ENCODE measurements at regions not wholly inside any gene's neighbourhood (a gene's known extent, or its start where the extent isn't known, plus 50 kb on each side); places are given as distances from the start of the nearest gene placed in this dataset.
"Not testable (repeated sequence)": the region's sequence is repeated elsewhere in the genome, so short reads cannot be mapped to it uniquely, and the experiment has no call there.

- intact Hi-C loops (cut with DNase I; ENCODE audit: low total_unique reads) = no loop called here
- Histone ChIP-seq H3K4me3 (no peak overlapping the region), H3K27ac (no peak overlapping the region), H3K36me3 (no peaks in the 10 kb centered on the region), H3K9me3 (no peaks in the 10 kb centered on the region), H3K27me3 (no peaks in the 10 kb centered on the region), H3K4me1 (no peaks in the 10 kb centered on the region)
- DNase-seq = no peak
- TF ChIP-seq, protein P1, sequence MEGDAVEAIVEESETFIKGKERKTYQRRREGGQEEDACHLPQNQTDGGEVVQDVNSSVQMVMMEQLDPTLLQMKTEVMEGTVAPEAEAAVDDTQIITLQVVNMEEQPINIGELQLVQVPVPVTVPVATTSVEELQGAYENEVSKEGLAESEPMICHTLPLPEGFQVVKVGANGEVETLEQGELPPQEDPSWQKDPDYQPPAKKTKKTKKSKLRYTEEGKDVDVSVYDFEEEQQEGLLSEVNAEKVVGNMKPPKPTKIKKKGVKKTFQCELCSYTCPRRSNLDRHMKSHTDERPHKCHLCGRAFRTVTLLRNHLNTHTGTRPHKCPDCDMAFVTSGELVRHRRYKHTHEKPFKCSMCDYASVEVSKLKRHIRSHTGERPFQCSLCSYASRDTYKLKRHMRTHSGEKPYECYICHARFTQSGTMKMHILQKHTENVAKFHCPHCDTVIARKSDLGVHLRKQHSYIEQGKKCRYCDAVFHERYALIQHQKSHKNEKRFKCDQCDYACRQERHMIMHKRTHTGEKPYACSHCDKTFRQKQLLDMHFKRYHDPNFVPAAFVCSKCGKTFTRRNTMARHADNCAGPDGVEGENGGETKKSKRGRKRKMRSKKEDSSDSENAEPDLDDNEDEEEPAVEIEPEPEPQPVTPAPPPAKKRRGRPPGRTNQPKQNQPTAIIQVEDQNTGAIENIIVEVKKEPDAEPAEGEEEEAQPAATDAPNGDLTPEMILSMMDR (IDR thresholded peaks at IDR 0.05) = no peak
- TF ChIP-seq POLR2A (IDR thresholded peaks at IDR 0.05) = no peak
Measured at GRCh38 chr12:131245564-131246355, 292.1 kb downstream of the ADGRD1 start.

- H3K4me1 ChIP-seq; DNase-seq; H3K9me3 ChIP-seq; intact Hi-C loops (cut with DNase I; ENCODE audit: low total_unique reads); H3K4me3 ChIP-seq; H3K36me3 ChIP-seq; H3K27me3 ChIP-seq; H3K27ac ChIP-seq: not testable (repeated sequence)
Measured at GRCh38 chr12:131247026-131247725, 293.5 kb downstream of the ADGRD1 start.

DNA sequence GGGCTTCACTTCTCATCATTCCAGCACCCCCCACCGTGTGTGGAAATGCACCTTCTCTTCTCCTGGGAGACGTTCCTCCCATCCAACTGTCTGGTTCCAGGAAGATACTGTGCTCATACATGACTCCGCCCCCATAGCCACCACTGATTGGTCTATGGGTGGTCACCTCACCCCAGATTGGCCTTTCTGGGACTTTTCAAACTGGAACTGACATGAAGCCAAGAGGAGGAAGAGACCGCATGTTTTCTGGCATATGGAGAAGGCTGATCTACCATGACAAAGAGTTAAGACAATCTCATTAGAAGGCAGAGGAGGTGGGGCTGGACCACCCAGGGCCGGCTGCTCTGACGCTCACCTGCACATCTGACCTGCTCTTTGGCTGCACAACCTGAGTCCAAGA lies 294.2 kb downstream of the ADGRD1 start:
- H3K27ac ChIP-seq; H3K4me3 ChIP-seq; intact Hi-C loops (cut with DNase I; ENCODE audit: low total_unique reads); H3K9me3 ChIP-seq; H3K4me1 ChIP-seq; H3K27me3 ChIP-seq; H3K36me3 ChIP-seq; DNase-seq: not testable (repeated sequence)

- H3K4me1 ChIP-seq = no peaks in the 10 kb centered on the region
- TF ChIP-seq, protein P1 (IDR thresholded peaks at IDR 0.05) = no peak
- H3K27ac ChIP-seq = peak overlapping the region in 1 of 2 donors; percentile 21
- intact Hi-C loops (cut with DNase I; ENCODE audit: low total_unique reads) = no loop called here
- H3K27me3 ChIP-seq = no peaks in the 10 kb centered on the region
- DNase-seq = no peak
- H3K36me3 ChIP-seq = no peaks in the 10 kb centered on the region
- no peak overlapping the region for H3K4me3 ChIP-seq
- H3K9me3 ChIP-seq = no peaks in the 10 kb centered on the region
Measured at GRCh38 chr12:131249246-131250027, 295.7 kb downstream of the ADGRD1 start.

DNA sequence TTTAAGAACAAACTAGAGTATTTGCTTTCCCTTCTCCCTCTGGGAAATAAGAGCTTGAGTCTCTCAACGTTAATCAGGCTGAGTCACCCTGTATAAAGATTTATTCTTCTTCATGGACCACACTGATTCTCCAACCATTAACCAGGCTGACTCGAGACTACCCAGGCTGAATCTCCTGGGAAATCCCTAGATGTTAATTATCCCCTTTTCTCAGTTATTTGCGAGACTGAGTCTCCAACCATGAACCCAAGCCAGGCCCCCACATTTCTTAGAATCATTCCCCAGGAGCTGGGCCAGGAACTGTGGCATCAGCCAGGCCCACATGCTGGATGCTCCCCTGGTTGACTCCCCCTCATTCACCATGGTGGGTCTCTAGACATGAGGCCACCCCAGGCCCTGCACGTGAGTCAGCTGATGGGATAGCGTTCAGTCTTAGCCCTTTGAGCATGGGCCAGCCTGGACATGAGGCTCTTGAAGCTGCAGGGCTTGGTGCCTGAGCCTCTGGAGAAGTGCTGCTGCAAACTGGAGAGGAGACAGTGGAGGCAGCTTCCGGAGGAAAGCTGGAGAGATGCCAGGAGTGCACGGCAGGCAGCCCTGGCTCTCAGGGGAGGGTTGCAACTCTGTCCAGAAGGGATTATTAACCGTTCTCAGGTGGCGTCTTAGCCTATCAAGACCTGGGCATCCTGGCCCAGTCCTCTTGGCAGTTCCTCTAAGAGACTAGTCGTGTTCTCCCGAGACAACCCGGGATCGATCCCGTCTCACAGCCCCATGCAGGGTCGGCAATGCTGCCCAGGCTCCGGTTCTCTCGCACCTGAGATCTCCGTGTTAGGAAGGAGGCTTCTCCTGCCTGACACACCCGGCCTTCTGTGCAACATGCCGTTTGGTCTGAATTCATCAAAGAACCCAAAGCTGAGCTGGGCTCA lies 296.6 kb downstream of the ADGRD1 start:
- Histone ChIP-seq H3K27ac (peak overlapping the region in 1 of 2 donors; percentile 21), H3K4me3 (no peak overlapping the region), H3K4me1 (no peaks in the 10 kb centered on the region), H3K36me3 (no peaks in the 10 kb centered on the region), H3K9me3 (no peaks in the 10 kb centered on the region), H3K27me3 (no peaks in the 10 kb centered on the region)
- peak; percentile 70 to 74 for DNase-seq
- TF ChIP-seq, protein P1 (IDR thresholded peaks at IDR 0.05) = no peak
- TF ChIP-seq POLR2A (IDR thresholded peaks at IDR 0.05) = no peak
- intact Hi-C loops (cut with DNase I; ENCODE audit: low total_unique reads) = no loop called here

All from uterus (tissue), 3 donors.